ENCODE measurements at regions not wholly inside any gene's neighbourhood (a gene's known extent, or its start where the extent isn't known, plus 50 kb on each side); places are given as distances from the start of the nearest gene placed in this dataset.

DNA sequence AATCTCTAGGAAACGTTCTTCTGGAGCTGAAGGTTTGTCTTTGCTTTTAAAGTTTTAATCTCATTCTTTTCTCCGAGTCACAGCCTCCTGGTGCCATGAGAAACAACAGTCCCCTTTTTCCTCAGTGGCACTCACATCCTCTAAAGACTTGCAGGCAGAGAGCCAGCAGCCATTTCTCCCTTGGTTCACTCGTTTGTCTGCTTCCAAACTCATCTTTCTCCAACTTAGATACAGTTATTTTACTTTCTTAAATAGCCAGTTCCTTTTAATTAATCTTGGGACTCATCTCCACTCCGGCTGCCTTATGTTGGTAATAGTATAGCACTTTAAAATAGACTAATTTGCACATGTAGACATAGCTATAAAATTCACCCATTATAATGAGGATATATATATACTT lies 555.2 kb downstream of the FGF9 start:
- no peaks in the 10 kb centered on the region for H3K4me1 ChIP-seq (ENCODE audit: control insufficient read depth in 3 of 3, insufficient read depth in 3 of 3, low read length in 3 of 3)

GRCh38 chr13:22227895-22228294 lies 557.0 kb downstream of the FGF9 start:
- H3K9ac ChIP-seq (ENCODE audit: low read depth in 1 of 3, low read length in 3 of 3) = no peak overlapping the region
- no peaks in the 10 kb centered on the region for H3K36me3 ChIP-seq (ENCODE audit: control insufficient read depth in 3 of 3, insufficient read depth in 3 of 3, low read length in 3 of 3)
- H3K4me1 ChIP-seq (ENCODE audit: control insufficient read depth in 3 of 3, insufficient read depth in 3 of 3, low read length in 3 of 3) = no peaks in the 10 kb centered on the region
- no peak overlapping the region for H3K4me3 ChIP-seq (ENCODE audit: low read length in 3 of 3)
- H3K27ac ChIP-seq (ENCODE audit: low read depth, low read length) = no peak overlapping the region
- no peaks in the 10 kb centered on the region for H3K9me3 ChIP-seq (ENCODE audit: control insufficient read depth in 3 of 3, low read length in 3 of 3)
- H3K27me3 ChIP-seq (ENCODE audit: control insufficient read depth in 3 of 3, insufficient read depth in 3 of 3, low read length in 3 of 3) = peaks cover 0 to 2% (median 0%) of the 10 kb centered on the region in 3 donors

More for the DNA sequence above, 555.2 kb downstream of the FGF9 start:
- no peak overlapping the region for H3K27ac ChIP-seq (ENCODE audit: low read depth, low read length)
- no peak overlapping the region for H3K4me3 ChIP-seq (ENCODE audit: low read length in 3 of 3)
- no peaks in the 10 kb centered on the region for H3K36me3 ChIP-seq (ENCODE audit: control insufficient read depth in 3 of 3, insufficient read depth in 3 of 3, low read length in 3 of 3)
- H3K27me3 ChIP-seq (ENCODE audit: control insufficient read depth in 3 of 3, insufficient read depth in 3 of 3, low read length in 3 of 3) = peaks cover 0 to 2% (median 0%) of the 10 kb centered on the region in 3 donors
- H3K9ac ChIP-seq (ENCODE audit: low read depth in 1 of 3, low read length in 3 of 3) = no peak overlapping the region
- H3K9me3 ChIP-seq (ENCODE audit: control insufficient read depth in 3 of 3, low read length in 3 of 3) = no peaks in the 10 kb centered on the region

- Histone ChIP-seq H3K9ac (ENCODE audit: low read depth in 1 of 3, low read length in 3 of 3) (no peak overlapping the region), H3K36me3 (ENCODE audit: control insufficient read depth in 3 of 3, insufficient read depth in 3 of 3, low read length in 3 of 3) (no peaks in the 10 kb centered on the region), H3K27ac (ENCODE audit: low read depth, low read length) (no peak overlapping the region), H3K4me3 (ENCODE audit: low read length in 3 of 3) (no peak overlapping the region), H3K27me3 (ENCODE audit: control insufficient read depth in 3 of 3, insufficient read depth in 3 of 3, low read length in 3 of 3) (peaks cover 0 to 2% (median 0%) of the 10 kb centered on the region in 3 donors), H3K4me1 (ENCODE audit: control insufficient read depth in 3 of 3, insufficient read depth in 3 of 3, low read length in 3 of 3) (no peaks in the 10 kb centered on the region), H3K9me3 (ENCODE audit: control insufficient read depth in 3 of 3, low read length in 3 of 3) (no peaks in the 10 kb centered on the region)
These were observed 559.0 kb downstream of the FGF9 start for GRCh38 chr13:22229916-22230315.

DNA sequence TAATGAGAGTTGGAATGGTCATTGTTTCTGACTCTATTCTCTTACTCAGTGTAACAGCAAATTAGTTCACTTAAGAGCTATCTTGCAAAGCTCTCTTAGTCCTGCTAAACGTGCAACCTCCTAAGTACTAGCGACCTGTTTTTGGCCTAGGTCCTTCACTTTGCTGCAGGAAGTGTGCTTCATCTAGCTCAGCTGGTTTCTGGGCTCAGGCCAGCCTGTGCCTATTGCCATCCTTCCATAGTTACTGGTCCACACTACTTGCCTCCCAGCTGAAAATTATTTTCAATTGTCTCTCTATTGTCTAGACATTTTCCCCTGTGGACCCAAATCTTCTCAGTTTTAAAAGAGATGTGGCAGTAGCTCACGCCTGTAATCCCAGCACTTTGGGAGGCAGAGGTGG lies 561.3 kb downstream of the FGF9 start:
- H3K27me3 ChIP-seq (ENCODE audit: control insufficient read depth in 3 of 3, insufficient read depth in 3 of 3, low read length in 3 of 3) = peaks cover 0 to 2% (median 0%) of the 10 kb centered on the region in 3 donors
- no peaks in the 10 kb centered on the region for H3K36me3 ChIP-seq (ENCODE audit: control insufficient read depth in 3 of 3, insufficient read depth in 3 of 3, low read length in 3 of 3)
- no peak overlapping the region for H3K9ac ChIP-seq (ENCODE audit: low read depth in 1 of 3, low read length in 3 of 3)
- no peaks in the 10 kb centered on the region for H3K4me1 ChIP-seq (ENCODE audit: control insufficient read depth in 3 of 3, insufficient read depth in 3 of 3, low read length in 3 of 3)
- H3K27ac ChIP-seq (ENCODE audit: low read depth, low read length) = no peak overlapping the region
- no peaks in the 10 kb centered on the region for H3K9me3 ChIP-seq (ENCODE audit: control insufficient read depth in 3 of 3, low read length in 3 of 3)
- H3K4me3 ChIP-seq (ENCODE audit: low read length in 3 of 3) = no peak overlapping the region

- Histone ChIP-seq H3K27me3 (ENCODE audit: control insufficient read depth in 3 of 3, insufficient read depth in 3 of 3, low read length in 3 of 3) (peaks cover 0 to 3% (median 0%) of the 10 kb centered on the region in 3 donors), H3K36me3 (ENCODE audit: control insufficient read depth in 3 of 3, insufficient read depth in 3 of 3, low read length in 3 of 3) (no peaks in the 10 kb centered on the region), H3K9me3 (ENCODE audit: control insufficient read depth in 3 of 3, low read length in 3 of 3) (no peaks in the 10 kb centered on the region), H3K27ac (ENCODE audit: low read depth, low read length) (no peak overlapping the region), H3K9ac (ENCODE audit: low read depth in 1 of 3, low read length in 3 of 3) (no peak overlapping the region), H3K4me1 (ENCODE audit: control insufficient read depth in 3 of 3, insufficient read depth in 3 of 3, low read length in 3 of 3) (no peaks in the 10 kb centered on the region), H3K4me3 (ENCODE audit: low read length in 3 of 3) (no peak overlapping the region)
These were observed 564.5 kb downstream of the FGF9 start for GRCh38 chr13:22235285-22235949.

DNA sequence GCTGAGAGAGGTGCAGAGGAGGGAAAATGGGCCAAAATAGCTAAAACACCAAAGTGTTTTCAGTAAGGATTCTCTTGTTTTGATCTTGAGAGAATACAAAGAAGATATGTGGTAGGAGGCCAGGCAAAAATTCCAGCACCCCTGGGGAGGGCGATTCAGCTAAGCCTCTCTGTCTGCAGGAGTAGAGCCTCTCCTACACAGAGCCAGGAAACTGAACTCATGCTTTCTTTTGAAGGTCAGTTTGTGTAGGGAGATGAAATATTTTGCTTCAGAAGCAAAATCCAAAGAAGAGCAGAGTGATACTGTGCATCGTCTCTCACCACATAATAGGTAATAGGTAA lies 565.0 kb downstream of the FGF9 start:
- no peaks in the 10 kb centered on the region for H3K9me3 ChIP-seq (ENCODE audit: control insufficient read depth in 3 of 3, low read length in 3 of 3)
- no peaks in the 10 kb centered on the region for H3K4me1 ChIP-seq (ENCODE audit: control insufficient read depth in 3 of 3, insufficient read depth in 3 of 3, low read length in 3 of 3)
- H3K4me3 ChIP-seq (ENCODE audit: low read length in 3 of 3) = no peak overlapping the region
- H3K9ac ChIP-seq (ENCODE audit: low read depth in 1 of 3, low read length in 3 of 3) = no peak overlapping the region
- no peaks in the 10 kb centered on the region for H3K36me3 ChIP-seq (ENCODE audit: control insufficient read depth in 3 of 3, insufficient read depth in 3 of 3, low read length in 3 of 3)
- peaks cover 0 to 3% (median 0%) of the 10 kb centered on the region in 3 donors for H3K27me3 ChIP-seq (ENCODE audit: control insufficient read depth in 3 of 3, insufficient read depth in 3 of 3, low read length in 3 of 3)
- H3K27ac ChIP-seq (ENCODE audit: low read depth, low read length) = no peak overlapping the region

DNA sequence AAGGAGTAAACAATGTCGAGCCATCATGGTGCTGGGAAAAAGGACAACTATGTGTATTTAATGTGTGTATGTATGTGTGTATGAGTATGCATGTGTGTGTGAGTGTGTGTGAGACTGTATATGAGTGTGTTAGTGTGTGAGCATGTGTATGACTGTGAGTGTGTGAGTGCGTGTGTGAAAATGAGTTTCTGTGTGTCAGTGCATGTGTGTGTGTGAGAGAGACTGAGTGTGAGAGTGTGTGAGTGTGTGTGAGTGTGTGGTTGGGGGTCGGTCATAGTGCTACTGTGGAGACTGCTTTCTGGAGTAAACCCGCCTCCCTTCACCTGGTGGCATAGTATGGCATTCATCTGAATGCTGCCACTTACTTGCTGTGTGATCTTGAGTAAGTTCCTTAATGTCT lies 567.4 kb downstream of the FGF9 start:
- Histone ChIP-seq H3K9ac (ENCODE audit: low read depth in 1 of 3, low read length in 3 of 3) (no peak overlapping the region), H3K36me3 (ENCODE audit: control insufficient read depth in 3 of 3, insufficient read depth in 3 of 3, low read length in 3 of 3) (no peaks in the 10 kb centered on the region), H3K4me1 (ENCODE audit: control insufficient read depth in 3 of 3, insufficient read depth in 3 of 3, low read length in 3 of 3) (no peaks in the 10 kb centered on the region), H3K27me3 (ENCODE audit: control insufficient read depth in 3 of 3, insufficient read depth in 3 of 3, low read length in 3 of 3) (peaks cover 0 to 3% (median 0%) of the 10 kb centered on the region in 3 donors), H3K27ac (ENCODE audit: low read depth, low read length) (no peak overlapping the region), H3K4me3 (ENCODE audit: low read length in 3 of 3) (no peak overlapping the region), H3K9me3 (ENCODE audit: control insufficient read depth in 3 of 3, low read length in 3 of 3) (no peaks in the 10 kb centered on the region)

DNA sequence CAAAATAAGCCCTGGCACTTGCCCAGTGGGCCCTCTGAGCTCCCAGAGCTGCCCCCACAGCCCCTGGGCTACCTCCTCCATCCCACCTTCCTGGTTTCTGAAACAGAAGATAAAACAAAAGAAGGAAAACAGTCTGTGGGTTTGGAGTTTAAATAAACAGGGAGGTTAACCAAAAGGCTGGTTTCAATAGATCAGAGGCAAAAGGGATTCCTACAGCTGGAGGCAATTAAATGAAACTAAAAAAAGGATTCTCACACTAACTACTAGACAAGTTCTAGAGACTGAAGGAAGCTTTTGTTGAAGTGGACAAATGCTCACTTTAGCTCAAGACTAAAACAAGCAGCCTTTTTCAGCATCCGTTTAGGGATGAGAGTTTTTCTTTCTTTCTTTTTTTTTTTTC lies 569.8 kb downstream of the FGF9 start:
- Histone ChIP-seq H3K9me3 (ENCODE audit: control insufficient read depth in 3 of 3, low read length in 3 of 3) (no peaks in the 10 kb centered on the region), H3K27me3 (ENCODE audit: control insufficient read depth in 3 of 3, insufficient read depth in 3 of 3, low read length in 3 of 3) (peaks cover 0 to 3% (median 0%) of the 10 kb centered on the region in 3 donors), H3K36me3 (ENCODE audit: control insufficient read depth in 3 of 3, insufficient read depth in 3 of 3, low read length in 3 of 3) (no peaks in the 10 kb centered on the region), H3K4me3 (ENCODE audit: low read length in 3 of 3) (no peak overlapping the region), H3K4me1 (ENCODE audit: control insufficient read depth in 3 of 3, insufficient read depth in 3 of 3, low read length in 3 of 3) (no peaks in the 10 kb centered on the region), H3K27ac (ENCODE audit: low read depth, low read length) (no peak overlapping the region), H3K9ac (ENCODE audit: low read depth in 1 of 3, low read length in 3 of 3) (no peak overlapping the region)

- no peaks in the 10 kb centered on the region for H3K36me3 ChIP-seq (ENCODE audit: control insufficient read depth in 3 of 3, insufficient read depth in 3 of 3, low read length in 3 of 3)
- no peaks in the 10 kb centered on the region for H3K4me1 ChIP-seq (ENCODE audit: control insufficient read depth in 3 of 3, insufficient read depth in 3 of 3, low read length in 3 of 3)
- no peak overlapping the region for H3K9ac ChIP-seq (ENCODE audit: low read depth in 1 of 3, low read length in 3 of 3)
- H3K27me3 ChIP-seq (ENCODE audit: control insufficient read depth in 3 of 3, insufficient read depth in 3 of 3, low read length in 3 of 3) = no peaks in the 10 kb centered on the region
- no peak overlapping the region for H3K27ac ChIP-seq (ENCODE audit: low read depth, low read length)
- H3K9me3 ChIP-seq (ENCODE audit: control insufficient read depth in 3 of 3, low read length in 3 of 3) = no peaks in the 10 kb centered on the region
- H3K4me3 ChIP-seq (ENCODE audit: low read length in 3 of 3) = no peak overlapping the region
These were observed 572.7 kb downstream of the FGF9 start for GRCh38 chr13:22243469-22244163.

DNA sequence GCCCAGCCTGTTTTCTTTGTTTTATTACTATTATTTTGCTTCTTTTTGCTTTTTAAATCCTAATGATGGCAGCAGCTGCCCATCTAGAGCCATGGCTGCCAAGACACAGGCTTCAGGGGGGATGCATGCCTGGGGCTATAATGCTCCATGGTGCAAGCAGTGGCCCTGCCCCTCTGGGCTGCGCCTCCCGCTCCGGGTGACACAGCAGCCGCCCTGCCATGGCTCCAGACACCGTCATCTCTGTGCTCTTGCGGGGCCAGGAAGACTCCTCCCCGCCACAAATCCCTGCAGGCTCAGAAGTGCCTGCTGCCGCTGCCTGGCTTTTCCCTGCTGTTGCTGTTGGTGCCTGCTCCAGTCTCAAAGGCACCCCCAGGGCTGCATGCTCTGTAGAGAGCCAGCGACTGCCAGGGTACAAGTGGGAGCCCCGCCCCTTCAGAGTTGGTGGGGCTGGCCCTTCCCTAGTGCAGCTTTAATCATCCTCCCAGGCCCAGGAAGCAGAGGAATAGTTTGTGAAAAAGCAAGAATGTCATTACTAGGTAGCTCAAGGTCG lies 581.5 kb downstream of the FGF9 start:
- Histone ChIP-seq H3K9me3 (ENCODE audit: control insufficient read depth in 3 of 3, low read length in 3 of 3) (no peaks in the 10 kb centered on the region), H3K27me3 (ENCODE audit: control insufficient read depth in 3 of 3, insufficient read depth in 3 of 3, low read length in 3 of 3) (no peaks in the 10 kb centered on the region), H3K36me3 (ENCODE audit: control insufficient read depth in 3 of 3, insufficient read depth in 3 of 3, low read length in 3 of 3) (no peaks in the 10 kb centered on the region), H3K4me1 (ENCODE audit: control insufficient read depth in 3 of 3, insufficient read depth in 3 of 3, low read length in 3 of 3) (no peaks in the 10 kb centered on the region), H3K27ac (ENCODE audit: low read depth, low read length) (no peak overlapping the region), H3K9ac (ENCODE audit: low read depth in 1 of 3, low read length in 3 of 3) (no peak overlapping the region), H3K4me3 (ENCODE audit: low read length in 3 of 3) (no peak overlapping the region)

All from skeletal muscle tissue (tissue), 3 donors.